GM12891 (cell line): ENCODE measurements at regions not wholly inside any gene's neighbourhood (a gene's known extent, or its start where the extent isn't known, plus 50 kb on each side); places are given as distances from the start of the nearest gene placed in this dataset.
A peak's percentile ranks its signal among the peaks of the same experiment; 100 is the strongest.

Experiments
- DNase-seq: peaks from one replicate; pipeline ENCODE4 v3.0.0; 2011; ENCODE audit warnings: low spot score; ENCODE audit not compliant: insufficient read length
- FAIRE-seq: peaks from 2 replicates; lab custom pipeline; 2011; peaks lifted over from hg19 to GRCh38; lab: Jason Lieb, UNC
- PAX5 ChIP-seq: IDR thresholded peaks from 2 replicates; pipeline ENCODE4 v1.6.1; 2011; ENCODE audit warnings: low read length, moderate library complexity, mild to moderate bottlenecking; ENCODE audit not compliant: insufficient read depth, severe bottlenecking
- POLR2A ChIP-seq: IDR thresholded peaks from 2 replicates; pipeline ENCODE4 v1.6.1; 2011; ENCODE audit warnings: low read depth, low read length, control low read depth
- POLR2AphosphoS5 ChIP-seq: IDR thresholded peaks from 2 replicates; pipeline ENCODE4 v1.6.1; 2011; ENCODE audit warnings: low read depth, low read length, control low read depth
- POU2F2 ChIP-seq: IDR thresholded peaks from 2 replicates; pipeline ENCODE4 v1.6.1; 2011; ENCODE audit warnings: low read depth, mild to moderate bottlenecking, control low read depth, low read length, moderate library complexity
- SPI1 ChIP-seq: IDR thresholded peaks from 2 replicates; pipeline ENCODE4 v1.6.1; 2011; ENCODE audit warnings: low read depth, low read length, control low read depth
- TAF1 ChIP-seq: IDR thresholded peaks from 2 replicates; pipeline ENCODE4 v1.6.1; 2011; ENCODE audit warnings: low read depth, low read length, control low read depth

- FAIRE-seq: peak; percentile 16
- DNase-seq: no peak
Measured at GRCh38 chr11:26043665-26044064, 288.3 kb upstream of the ANO3 start.

DNA sequence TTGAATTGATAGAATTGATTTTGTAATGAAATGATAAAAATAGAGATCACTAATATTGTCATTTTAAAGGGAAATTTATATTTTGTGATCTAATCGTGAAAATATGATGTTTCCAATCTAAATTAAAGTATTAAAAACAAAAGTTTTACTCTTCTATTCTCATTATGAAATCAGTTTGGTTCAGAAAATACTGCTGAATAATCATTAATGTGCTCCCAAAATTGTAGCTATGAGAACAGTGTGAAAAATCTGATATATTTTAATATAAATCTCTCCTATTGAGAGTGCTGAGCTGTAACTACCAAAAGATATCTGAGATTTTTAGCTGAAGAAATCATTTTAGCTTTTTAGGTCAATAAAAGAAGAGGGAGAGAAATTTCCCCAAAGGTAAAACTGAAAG, 287.5 kb upstream of the ANO3 start:
- DNase-seq (no peak), FAIRE-seq (no peak)
- no peak for TF ChIP-seq POLR2AphosphoS5
- no peak for TF ChIP-seq TAF1
- TF ChIP-seq PAX5: no peak
- no peak for TF ChIP-seq SPI1
- TF ChIP-seq POLR2A: no peak
- no peak for TF ChIP-seq POU2F2

More at GRCh38 chr11:26043665-26044064, 288.3 kb upstream of the ANO3 start:
- TF ChIP-seq SPI1 (peak; percentile 91), POU2F2 (no peak), POLR2AphosphoS5 (no peak), POLR2A (no peak), TAF1 (no peak), PAX5 (no peak)

DNA sequence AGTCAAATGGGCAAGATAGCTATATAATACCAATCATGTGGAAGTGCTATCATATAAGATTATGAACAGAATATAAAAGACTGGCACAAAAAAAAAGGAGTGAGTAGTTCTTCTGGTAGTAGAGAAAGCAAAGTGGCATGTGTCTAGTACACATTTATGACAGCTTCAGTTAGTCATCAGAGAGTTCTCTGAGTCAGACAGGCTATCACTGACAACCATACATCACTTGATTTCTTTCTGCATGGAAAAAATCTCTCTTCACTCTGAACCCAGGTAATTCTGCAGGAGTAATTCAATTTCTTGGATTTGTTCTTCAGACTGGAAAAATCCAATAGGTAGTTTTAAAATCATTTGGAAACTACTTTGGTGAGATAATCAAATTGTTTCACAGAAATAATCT, 286.8 kb upstream of the ANO3 start:
- FAIRE-seq: no peak
- TF ChIP-seq POLR2AphosphoS5 (no peak), PAX5 (no peak), POU2F2 (no peak), SPI1 (no peak), TAF1 (no peak), POLR2A (no peak)
- DNase-seq: no peak

DNA sequence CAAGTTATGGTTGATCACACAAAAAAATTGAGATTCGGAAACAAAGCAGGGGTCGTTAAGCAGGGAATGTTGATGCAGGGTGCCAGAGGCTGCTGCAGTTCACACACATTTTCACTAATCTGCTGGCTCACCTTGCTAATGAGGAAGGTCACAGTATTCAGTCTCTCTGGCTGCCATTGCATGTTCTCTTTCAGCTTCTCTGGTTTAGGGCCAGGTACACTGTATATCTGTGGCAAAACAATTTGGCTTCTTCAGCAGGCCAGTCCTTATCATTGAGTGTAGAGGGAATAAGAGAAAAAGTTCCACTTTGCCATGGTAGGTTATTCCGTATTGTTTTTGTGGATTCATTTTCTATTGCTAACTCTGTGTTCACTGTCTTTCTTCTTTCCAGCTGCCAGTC, 283.7 kb upstream of the ANO3 start:
- FAIRE-seq (no peak), DNase-seq (no peak)
- TF ChIP-seq POLR2A (no peak), SPI1 (no peak), PAX5 (no peak), POLR2AphosphoS5 (no peak), POU2F2 (no peak), TAF1 (no peak)

GRCh38 chr11:26053966-26054365, 278.0 kb upstream of the ANO3 start:
- no peak for TF ChIP-seq TAF1
- no peak for TF ChIP-seq SPI1
- no peak for TF ChIP-seq PAX5
- no peak for TF ChIP-seq POLR2AphosphoS5
- no peak for TF ChIP-seq POLR2A
- no peak for TF ChIP-seq POU2F2
- no peak for FAIRE-seq
- DNase-seq: no peak

GRCh38 chr11:26062660-26063059, 269.3 kb upstream of the ANO3 start:
- DNase-seq: no peak
- FAIRE-seq: no peak
- TF ChIP-seq TAF1: no peak
- no peak for TF ChIP-seq POLR2A
- TF ChIP-seq POU2F2: no peak
- TF ChIP-seq PAX5: no peak
- TF ChIP-seq SPI1: no peak
- TF ChIP-seq POLR2AphosphoS5: no peak

DNA sequence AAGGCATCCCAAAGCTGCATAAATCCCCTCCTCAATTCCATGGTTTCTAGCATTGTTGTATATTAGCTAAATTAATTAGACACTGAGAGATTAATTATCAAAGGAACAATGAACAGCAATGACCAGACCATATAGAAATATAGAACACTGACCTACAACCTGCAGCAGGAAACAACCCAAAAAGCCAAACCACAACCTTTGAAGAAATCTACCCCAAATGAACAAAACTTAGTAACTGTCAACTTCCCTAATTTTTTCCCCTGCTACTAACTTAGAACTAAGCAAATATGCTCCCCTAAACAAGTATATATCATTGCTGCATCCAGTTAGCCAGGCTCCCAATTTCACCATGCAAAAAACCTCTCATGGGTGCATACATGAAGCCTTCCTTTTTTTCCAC, 268.0 kb upstream of the ANO3 start:
- DNase-seq (no peak), FAIRE-seq (no peak)
- TF ChIP-seq POU2F2 (no peak), POLR2A (no peak)

- no peak for TF ChIP-seq PAX5
- no peak for TF ChIP-seq SPI1
- no peak for TF ChIP-seq TAF1
- TF ChIP-seq POLR2AphosphoS5: no peak
- TF ChIP-seq POLR2A: no peak
- TF ChIP-seq POU2F2: no peak
- FAIRE-seq: no peak
Measured at GRCh38 chr11:26065944-26066343, 266.0 kb upstream of the ANO3 start.

DNA sequence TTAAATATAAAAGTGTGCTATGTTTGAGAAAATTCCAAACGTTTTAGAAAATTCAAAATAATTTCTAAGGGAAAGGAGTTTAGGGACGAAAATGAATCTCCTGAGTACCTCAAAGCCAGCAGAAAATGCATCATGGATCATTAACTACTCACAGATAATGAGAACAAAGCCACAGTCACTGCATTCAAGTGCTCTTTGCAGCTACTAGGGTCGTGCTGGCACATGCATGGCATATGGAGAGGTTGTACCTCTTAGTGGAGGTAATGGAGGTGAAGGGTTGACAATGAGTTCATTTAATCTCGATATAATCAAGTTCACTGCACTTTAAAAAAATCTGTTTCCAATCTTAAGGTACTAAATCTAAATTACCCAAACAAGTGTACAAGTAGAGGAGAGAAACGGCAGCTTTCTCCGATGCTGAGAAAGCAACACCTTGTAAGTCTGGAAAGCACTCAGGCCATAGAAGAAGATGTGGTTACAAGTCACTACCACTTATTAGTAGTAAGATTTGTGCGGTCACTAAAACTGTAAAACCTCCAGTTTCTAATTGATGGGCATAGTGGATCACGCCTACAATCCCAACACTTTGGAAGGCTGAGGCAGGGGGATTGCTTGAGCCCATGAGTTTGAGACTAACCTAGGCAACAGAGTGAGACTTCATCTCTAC, 261.1 kb upstream of the ANO3 start:
- FAIRE-seq: no peak
- TF ChIP-seq POLR2AphosphoS5: no peak
- TF ChIP-seq SPI1: no peak
- TF ChIP-seq TAF1: no peak
- TF ChIP-seq PAX5: no peak
- no peak for TF ChIP-seq POU2F2
- no peak for TF ChIP-seq POLR2A
- DNase-seq: no peak

More at GRCh38 chr11:26065944-26066343, 266.0 kb upstream of the ANO3 start:
- no peak for DNase-seq

DNA sequence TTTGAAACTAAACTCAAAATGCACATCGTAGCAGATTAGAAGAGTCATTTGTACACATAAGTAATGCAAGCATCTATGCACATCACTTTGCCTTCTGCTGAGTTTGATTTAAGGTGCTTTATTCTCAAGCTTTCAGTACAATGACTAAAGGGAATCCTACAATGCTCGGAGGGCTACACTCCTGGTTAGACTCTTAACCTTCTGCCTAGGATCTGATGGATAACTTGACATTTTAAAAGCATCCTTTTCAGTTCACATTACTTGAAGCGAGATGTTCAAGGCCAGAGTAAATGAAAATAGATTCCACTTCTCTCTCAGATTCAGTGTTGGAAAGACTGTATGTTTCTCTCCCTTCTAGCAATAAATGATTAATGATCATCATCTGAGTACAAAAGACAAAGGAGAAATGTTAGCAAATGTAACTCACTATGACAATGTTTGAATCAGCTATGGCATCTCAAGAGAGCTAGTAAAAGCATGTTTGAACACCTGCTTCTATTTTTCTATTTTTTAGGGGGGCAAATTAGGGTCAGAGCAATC, 259.2 kb upstream of the ANO3 start:
- FAIRE-seq (no peak), DNase-seq (no peak)
- no peak for TF ChIP-seq POU2F2
- no peak for TF ChIP-seq POLR2A
- TF ChIP-seq PAX5: no peak
- TF ChIP-seq SPI1: no peak
- TF ChIP-seq TAF1: no peak
- no peak for TF ChIP-seq POLR2AphosphoS5
